HepG2 (cell line): ENCODE measurements at regions not wholly inside any gene's neighbourhood (a gene's known extent, or its start where the extent isn't known, plus 50 kb on each side); places are given as distances from the start of the nearest gene placed in this dataset.

ENCODE experiments used
- EZH2 ChIP-seq: conservative IDR thresholded peaks from 2 replicates; pipeline ENCODE4 v1.6.1; 2012; ENCODE audit warnings: mild to moderate bottlenecking, low read depth, low read length, moderate library complexity
- HOXD1 ChIP-seq: sonication (generic); formaldehyde crosslinking; IDR thresholded peaks from 2 replicates; pipeline ENCODE4 v1.5.0; 2020; ENCODE audit warnings: missing genetic modification reagents
- IRF9 ChIP-seq: sonication (generic); formaldehyde crosslinking; IDR thresholded peaks from 2 replicates; pipeline ENCODE4 v1.8.0; 2022; ENCODE audit warnings: missing genetic modification reagents, mild to moderate bottlenecking, borderline replicate concordance
- JUND ChIP-seq: sonication (generic); formaldehyde crosslinking; IDR thresholded peaks from 2 replicates; pipeline ENCODE4 v1.8.0; 2022; ENCODE audit warnings: mild to moderate bottlenecking, missing genetic modification reagents
- PHB2 ChIP-seq: fragments of 450-650 bp; IDR thresholded peaks from 2 replicates; pipeline ENCODE4 v1.6.1; 2018; ENCODE audit not compliant: partially characterized antibody
- POLR2A ChIP-seq, 2 experiments: IDR thresholded peaks; 2 replicates each; pipeline ENCODE4 v1.6.1; 2011; ENCODE audit warnings: low read depth in 2 of 2, low read length in 2 of 2, mild to moderate bottlenecking in 1 of 2, moderate library complexity in 1 of 2; ENCODE audit not compliant: insufficient read depth in 1 of 2
- ZBTB8A ChIP-seq: sonication (generic); formaldehyde crosslinking; IDR thresholded peaks from 2 replicates; pipeline ENCODE4 v1.4.0; 2020; ENCODE audit warnings: mild to moderate bottlenecking, low read depth, missing genetic modification reagents, borderline replicate concordance
- ZNF124 ChIP-seq: sonication (generic); formaldehyde crosslinking; IDR thresholded peaks from 2 replicates; pipeline ENCODE4 v1.4.0; 2020; ENCODE audit warnings: missing genetic modification reagents
- ZNF138 ChIP-seq: sonication (generic); formaldehyde crosslinking; IDR thresholded peaks from 2 replicates; pipeline ENCODE4 v1.5.0; 2020; ENCODE audit warnings: mild to moderate bottlenecking, low read depth, missing genetic modification reagents
- ZNF276 ChIP-seq: sonication (generic); formaldehyde crosslinking; IDR thresholded peaks from 2 replicates; pipeline ENCODE4 v1.4.0; 2020; ENCODE audit warnings: mild to moderate bottlenecking, low read depth, missing genetic modification reagents
- ZNF589 ChIP-seq: sonication (generic); formaldehyde crosslinking; conservative IDR thresholded peaks from 2 replicates; pipeline ENCODE4 v1.8.0; 2022; ENCODE audit warnings: mild to moderate bottlenecking, moderate library complexity, missing genetic modification reagents
- ZNF598 ChIP-seq: sonication (generic); formaldehyde crosslinking; IDR thresholded peaks from 2 replicates; pipeline ENCODE4 v1.5.1; 2020; ENCODE audit warnings: mild to moderate bottlenecking, missing genetic modification reagents, borderline replicate concordance

- no peak for TF ChIP-seq ZNF124
- no peak for TF ChIP-seq ZNF276 (CRISPR knock-in tag)
- TF ChIP-seq EZH2 = no peak
- no peak for TF ChIP-seq ZNF138 (CRISPR knock-in tag)
- TF ChIP-seq HOXD1 (CRISPR knock-in tag) = no peak
- no peak for TF ChIP-seq PHB2
- no peak for TF ChIP-seq POLR2A (IDR thresholded peaks at IDR 0.05; ENCODE audit: insufficient read depth in 1 of 2, low read depth in 2 of 2, low read length in 2 of 2)
- no peak for TF ChIP-seq ZBTB8A (CRISPR knock-in tag)
- TF ChIP-seq IRF9 (CRISPR knock-in tag) = no peak
- no peak for TF ChIP-seq ZNF589
- TF ChIP-seq ZNF598 (CRISPR knock-in tag) = no peak
- TF ChIP-seq JUND = no peak
These were observed 114.9 kb upstream of the SOX1 start for GRCh38 chr13:111952032-111952431.
